ENCODE measurements at regions not wholly inside any gene's neighbourhood (a gene's known extent, or its start where the extent isn't known, plus 50 kb on each side); places are given as distances from the start of the nearest gene placed in this dataset.

DNA sequence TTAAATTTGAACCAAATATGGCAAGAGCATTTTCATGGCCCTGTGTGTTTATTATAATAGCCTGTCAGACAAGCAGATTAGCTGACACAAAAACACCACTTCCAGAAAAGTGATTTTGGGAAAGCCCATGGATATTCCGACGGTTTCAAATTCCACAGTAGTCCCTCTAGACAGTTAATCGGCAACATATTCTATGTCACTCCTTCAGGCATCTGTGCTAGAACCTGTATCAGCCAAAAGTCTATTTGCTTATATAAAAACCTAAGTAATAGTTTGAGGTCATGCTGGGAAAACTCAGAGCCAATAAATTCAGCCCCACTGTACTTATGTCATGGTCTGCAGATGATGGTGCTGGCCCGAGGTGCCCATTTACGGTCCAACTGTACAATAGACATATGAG lies 110.2 kb upstream of the ARHGEF26 start:
- TF ChIP-seq POLR2A (IDR thresholded peaks at IDR 0.05) = no peak
- TF ChIP-seq, protein P1, sequence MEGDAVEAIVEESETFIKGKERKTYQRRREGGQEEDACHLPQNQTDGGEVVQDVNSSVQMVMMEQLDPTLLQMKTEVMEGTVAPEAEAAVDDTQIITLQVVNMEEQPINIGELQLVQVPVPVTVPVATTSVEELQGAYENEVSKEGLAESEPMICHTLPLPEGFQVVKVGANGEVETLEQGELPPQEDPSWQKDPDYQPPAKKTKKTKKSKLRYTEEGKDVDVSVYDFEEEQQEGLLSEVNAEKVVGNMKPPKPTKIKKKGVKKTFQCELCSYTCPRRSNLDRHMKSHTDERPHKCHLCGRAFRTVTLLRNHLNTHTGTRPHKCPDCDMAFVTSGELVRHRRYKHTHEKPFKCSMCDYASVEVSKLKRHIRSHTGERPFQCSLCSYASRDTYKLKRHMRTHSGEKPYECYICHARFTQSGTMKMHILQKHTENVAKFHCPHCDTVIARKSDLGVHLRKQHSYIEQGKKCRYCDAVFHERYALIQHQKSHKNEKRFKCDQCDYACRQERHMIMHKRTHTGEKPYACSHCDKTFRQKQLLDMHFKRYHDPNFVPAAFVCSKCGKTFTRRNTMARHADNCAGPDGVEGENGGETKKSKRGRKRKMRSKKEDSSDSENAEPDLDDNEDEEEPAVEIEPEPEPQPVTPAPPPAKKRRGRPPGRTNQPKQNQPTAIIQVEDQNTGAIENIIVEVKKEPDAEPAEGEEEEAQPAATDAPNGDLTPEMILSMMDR (IDR thresholded peaks at IDR 0.05 in 8 of 11, conservative IDR thresholded peaks at IDR 0.05 in 3 of 11) = no peak

All from spleen (tissue), 7 donors.